IMR-90 (cell line): ENCODE measurements at regions not wholly inside any gene's neighbourhood (a gene's known extent, or its start where the extent isn't known, plus 50 kb on each side); places are given as distances from the start of the nearest gene placed in this dataset.

Experiments
- ATAC-seq: fragments of 200-7000 bp; cut with Tn5 transposase; 2 replicates; pipeline ENCODE4 v1.9.1; 2020; ENCODE audit warnings: low read depth, mild to moderate bottlenecking, moderate library complexity
- BruUV-seq: library from RNA; stranded (reverse); fragments of 400-500 nt; replicated peaks from 2 replicates; lab custom pipeline; 2021; lab: Mats Ljungman, UMichigan
- CTCF ChIA-PET: fragments of 300-600 bp; formaldehyde crosslinking; extraction: SDS; loops from one replicate; lab custom pipeline; 2021; ENCODE audit warnings: antibody characterized with exemption; lab: Yijun Ruan, JAX
- POLR2A ChIA-PET: fragments of 300-600 bp; sonication (Branson Sonifier 250); formaldehyde crosslinking; loops from one replicate; lab custom pipeline; 2022; ENCODE audit warnings: antibody characterized with exemption; ENCODE audit not compliant: unreplicated experiment; lab: Charles Lee
- DNase-seq: peaks from one replicate; pipeline ENCODE4 v3.0.0; 2013
- H2AFZ ChIP-seq: replicated peaks from 2 replicates; pipeline ENCODE3; 2013; ENCODE audit warnings: low read length, mild to moderate bottlenecking; ENCODE audit not compliant: poor library complexity
- H2AK5ac ChIP-seq: 2 replicates; pipeline ENCODE4 v1.6.1; 2013; ENCODE audit warnings: low read depth, low read length, inconsistent platforms
- H2AK9ac ChIP-seq: replicated peaks from 2 replicates; pipeline ENCODE3; 2013; ENCODE audit warnings: mild to moderate bottlenecking, low read depth, low read length, moderate library complexity; ENCODE audit not compliant: poor library complexity
- H2BK120ac ChIP-seq: 2 replicates; pipeline ENCODE4 v1.6.1; 2013; ENCODE audit warnings: low read depth, low read length, inconsistent platforms
- H2BK15ac ChIP-seq: 3 replicates; pipeline ENCODE4 v1.6.1; 2013; ENCODE audit warnings: low read depth, low read length, inconsistent platforms
- H2BK20ac ChIP-seq: 2 replicates; pipeline ENCODE4 v1.6.1; 2013; ENCODE audit warnings: low read depth, mild to moderate bottlenecking, inconsistent platforms, low read length, moderate library complexity
- H2BK5ac ChIP-seq: 2 replicates; pipeline ENCODE4 v1.6.1; 2013; ENCODE audit warnings: mild to moderate bottlenecking, low read depth, low read length, inconsistent platforms; ENCODE audit not compliant: poor library complexity, severe bottlenecking
- H3K14ac ChIP-seq: replicated peaks from 2 replicates; pipeline ENCODE4 v1.6.1; 2013; ENCODE audit warnings: low read depth, low read length, inconsistent platforms
- H3K18ac ChIP-seq: 2 replicates; pipeline ENCODE4 v1.6.1; 2013; ENCODE audit warnings: low read depth, low read length, control low read depth
- H3K23ac ChIP-seq: 2 replicates; pipeline ENCODE4 v1.6.1; 2013; ENCODE audit warnings: low read depth, low read length, inconsistent platforms
- H3K27ac ChIP-seq: 2 replicates; pipeline ENCODE4 v1.5.1; 2013; ENCODE audit warnings: mild to moderate bottlenecking, control low read depth, low read length; ENCODE audit not compliant: insufficient read depth
- H3K27me3 ChIP-seq: 2 replicates; pipeline ENCODE4 v1.6.1; 2013; ENCODE audit warnings: low read length; ENCODE audit not compliant: control insufficient read depth, insufficient read depth
- H3K36me3 ChIP-seq: 2 replicates; pipeline ENCODE4 v1.6.1; 2013; ENCODE audit warnings: low read length, mixed read lengths; ENCODE audit not compliant: control insufficient read depth, insufficient read depth
- H3K4ac ChIP-seq: 2 replicates; pipeline ENCODE4 v1.6.1; 2013; ENCODE audit warnings: low read depth, low read length, inconsistent platforms
- H3K4me1 ChIP-seq: 2 replicates; pipeline ENCODE4 v1.6.1; 2013; ENCODE audit warnings: low read length, mixed read lengths; ENCODE audit not compliant: control insufficient read depth, insufficient read depth
- H3K4me2 ChIP-seq: 2 replicates; pipeline ENCODE4 v1.6.1; 2013; ENCODE audit warnings: low read depth, mild to moderate bottlenecking, control low read depth, low read length, moderate library complexity
- H3K4me3 ChIP-seq: 2 replicates; pipeline ENCODE4 v1.5.1; 2013; ENCODE audit warnings: low read depth, mild to moderate bottlenecking, control low read depth, low read length, moderate library complexity; ENCODE audit not compliant: insufficient read depth
- H3K56ac ChIP-seq: 2 replicates; pipeline ENCODE4 v1.6.1; 2013; ENCODE audit warnings: low read length, inconsistent platforms; ENCODE audit not compliant: insufficient read depth; ENCODE audit errors: extremely low read depth
- H3K79me1 ChIP-seq, 2 experiments: 2 replicates each; pipeline ENCODE4 v1.6.1; 2013; ENCODE audit warnings: low read length in 2 of 2, inconsistent platforms in 1 of 2, low read depth in 1 of 2
- H3K9ac ChIP-seq: 2 replicates; pipeline ENCODE4 v1.6.1; 2013; ENCODE audit warnings: low read depth, low read length, control low read depth
- H3K9me1 ChIP-seq: 2 replicates; pipeline ENCODE4 v1.6.1; 2013; ENCODE audit warnings: low read length, inconsistent platforms; ENCODE audit not compliant: insufficient read depth
- H3K9me3 ChIP-seq: 2 replicates; pipeline ENCODE4 v1.6.1; 2013; ENCODE audit warnings: low read length; ENCODE audit not compliant: control insufficient read depth, insufficient read depth
- H4K20me1 ChIP-seq: 2 replicates; pipeline ENCODE4 v1.6.1; 2013; ENCODE audit warnings: low read length, inconsistent platforms; ENCODE audit not compliant: insufficient read depth
- H4K5ac ChIP-seq: 2 replicates; pipeline ENCODE4 v1.6.1; 2013; ENCODE audit warnings: mild to moderate bottlenecking, low read depth, low read length, control low read depth
- H4K8ac ChIP-seq, 2 experiments: 2 replicates each; pipeline ENCODE4 v1.6.1; 2013; ENCODE audit warnings: low read depth in 2 of 2, low read length in 2 of 2, control low read depth in 1 of 2, inconsistent platforms in 1 of 2
- H4K91ac ChIP-seq: 2 replicates; pipeline ENCODE4 v1.6.1; 2013; ENCODE audit warnings: low read depth, low read length, inconsistent platforms; ENCODE audit not compliant: insufficient read depth
- FOS ChIP-seq: fragments of 150-350 bp; IDR thresholded peaks from 2 replicates; pipeline ENCODE4 v1.6.1; 2016; ENCODE audit warnings: low read depth, low read length
- MAFK ChIP-seq: IDR thresholded peaks from 2 replicates; pipeline ENCODE4 v1.6.1; 2012; ENCODE audit warnings: low read depth, low read length, improper control_type of control experiment
- WGBS, 2 experiments: methylation state at CpG; one replicate each; pipeline versions ENCODE4 v1.1.5 to v1.1.7; 2013; ENCODE audit warnings: missing lambda C conversion rate in 2 of 2; ENCODE audit not compliant: insufficient read length in 1 of 2; ENCODE audit errors: extremely low coverage in 2 of 2; 5-methylcytosine and 5-hydroxymethylcytosine counted together
- dilution Hi-C: fragments of 300-500 bp; cut with HindIII; formaldehyde crosslinking; loops from one replicate; pipeline ENCODE4 v1.14.3; 2018; ENCODE audit warnings: low sequenced_read_pairs; ENCODE audit not compliant: unreplicated experiment
- in situ Hi-C: fragments of 300-500 bp; cut with MboI; formaldehyde crosslinking; loops from 3 replicates; pipeline ENCODE4 v1.14.3; 2019; ENCODE audit warnings: low sequenced_read_pairs, inconsistent platforms, mixed read lengths
- intact Hi-C: fragments of 100-400 bp; cut with micrococcal nuclease; formaldehyde crosslinking; loops from 2 replicates; pipeline ENCODE4 v1.10.0; 2022

DNA sequence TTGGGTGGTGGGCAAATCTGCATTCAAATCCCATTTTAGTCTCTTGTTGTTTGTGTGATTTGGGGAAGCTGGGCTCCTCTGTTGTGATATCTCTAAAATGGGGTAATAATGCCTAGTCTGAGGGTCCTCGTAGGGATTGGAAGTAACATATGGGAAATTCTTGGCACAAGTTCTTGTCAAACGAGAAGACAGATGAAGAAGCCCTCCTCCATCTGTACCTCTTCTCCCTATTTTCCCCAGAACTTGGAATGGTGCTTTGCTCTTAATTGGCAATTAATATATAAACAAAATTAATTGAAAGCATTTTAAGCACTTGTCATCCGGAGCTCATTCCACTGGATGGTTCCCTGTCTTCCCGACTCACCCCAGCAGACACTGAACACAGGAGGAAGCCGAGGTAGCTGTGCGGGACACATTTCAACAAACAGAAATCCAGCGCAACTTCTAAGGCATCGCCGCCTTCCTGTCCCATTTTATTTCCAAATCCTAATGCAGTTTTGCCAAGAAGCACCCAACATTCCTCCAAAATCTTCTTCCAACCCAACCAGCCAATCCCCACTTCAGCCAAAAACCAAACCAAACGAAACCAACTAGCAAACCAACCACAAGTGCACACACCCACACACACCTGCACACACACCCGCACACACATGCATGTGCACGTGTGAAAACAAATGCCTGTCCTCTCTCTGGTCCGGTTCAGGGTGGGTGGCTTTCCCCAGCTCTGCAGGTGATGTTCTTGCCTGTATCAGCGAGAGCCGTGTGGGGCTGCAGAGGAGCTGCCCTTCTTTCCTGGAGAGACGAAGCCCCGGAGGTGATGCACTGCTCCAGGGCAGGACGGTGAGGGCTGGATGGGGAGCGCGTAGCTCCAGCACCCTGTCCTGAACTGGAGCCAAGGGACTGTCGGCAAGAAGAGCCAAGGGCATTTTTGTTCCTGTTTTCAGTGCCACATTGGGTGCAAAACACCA, 100.8 kb upstream of the B3GAT1 start:
- ATAC-seq = no peak
- Histone ChIP-seq H4K91ac (no peak overlapping the region), H3K79me1 (no peaks in the 10 kb centered on the region), H3K9me1 (no peaks in the 10 kb centered on the region), H3K18ac (no peak overlapping the region), H2AFZ (no peak overlapping the region), H3K9ac (no peak overlapping the region), H3K4me1 (no peaks in the 10 kb centered on the region), H3K14ac (no peak overlapping the region), H4K5ac (no peak overlapping the region), H3K4me2 (no peak overlapping the region), H2BK15ac (no peak overlapping the region), H3K56ac (no peak overlapping the region), H3K36me3 (no peaks in the 10 kb centered on the region), H3K4ac (no peak overlapping the region), H2BK120ac (no peak overlapping the region), H4K8ac (no peak overlapping the region), H2BK20ac (no peak overlapping the region), H2BK5ac (no peak overlapping the region), H2AK9ac (no peak overlapping the region), H4K20me1 (no peaks in the 10 kb centered on the region), H3K4me3 (no peak overlapping the region), H3K23ac (no peak overlapping the region), H3K27me3 (no peaks in the 10 kb centered on the region), H3K9me3 (peaks cover 47% of the 10 kb centered on the region), H2AK5ac (no peak overlapping the region), H3K27ac (no peak overlapping the region)
- dilution Hi-C loops = no loop called here
- CTCF ChIA-PET = no interaction called here
- WGBS, 2 experiments = 73% methylated on average over 18 of the region's 21 CpGs; no CpG with 5 or more reads in 1 of the 2 experiments
- DNase-seq = no peak
- TF ChIP-seq MAFK = no peak
- TF ChIP-seq FOS = no peak
- POLR2A ChIA-PET = no interaction called here
- in situ Hi-C loops = no loop called here
- intact Hi-C loops = no loop called here
- BruUV-seq = no TSS peak
